ENCODE measurements at regions not wholly inside any gene's neighbourhood (a gene's known extent, or its start where the extent isn't known, plus 50 kb on each side); places are given as distances from the start of the nearest gene placed in this dataset.

GRCh38 chr21:41073558-41073957 is 94.4 kb upstream of the BACE2 start:
- POLR2A ChIA-PET = no interaction called here
- Mint-ChIP-seq H3K4me3 (no peak overlapping the region), H3K27ac (no peak overlapping the region), H3K27me3 (peaks cover 21% of the 10 kb centered on the region), H3K9me3 (no peaks in the 10 kb centered on the region), H3K36me3 (ENCODE audit: low read depth) (no peaks in the 10 kb centered on the region), H3K4me1 (ENCODE audit: low read depth) (peaks cover 7% of the 10 kb centered on the region)
- Histone ChIP-seq H3K4me1 (ENCODE audit: insufficient read depth, low read length) (peaks cover 7% of the 10 kb centered on the region), H3K27ac (ENCODE audit: low read depth in 1 of 2, low read length in 2 of 2) (no peak overlapping the region), H3K36me3 (ENCODE audit: insufficient read depth, low read length) (no peaks in the 10 kb centered on the region), H3K27me3 (ENCODE audit: control insufficient read depth in 1 of 2, insufficient read depth in 2 of 2, low read length in 2 of 2) (peaks cover 7 to 8% of the 10 kb centered on the region in 2 experiments), H3K9me3 (ENCODE audit: control insufficient read depth in 1 of 2, insufficient read depth in 1 of 2, low read length in 2 of 2) (peaks cover 0 to 8% of the 10 kb centered on the region in 2 experiments), H3K4me3 (ENCODE audit: low read length) (no peak overlapping the region)
- CTCF ChIA-PET = no interaction called here
- intact Hi-C loops (cut with DNase I, micrococcal nuclease) = no loop called here
- DNase-seq (no peak), ATAC-seq (ENCODE audit: poor library complexity) (no peak)
- no peak for TF ChIP-seq CTCF (IDR thresholded peaks at IDR 0.05)

GRCh38 chr21:41074396-41075184 is 93.4 kb upstream of the BACE2 start:
- no peak for ATAC-seq (ENCODE audit: poor library complexity)
- CTCF ChIA-PET = no interaction called here
- Histone ChIP-seq H3K36me3 (ENCODE audit: insufficient read depth, low read length) (no peaks in the 10 kb centered on the region), H3K27ac (ENCODE audit: low read depth in 1 of 2, low read length in 2 of 2) (no peak overlapping the region), H3K9me3 (ENCODE audit: control insufficient read depth in 1 of 2, insufficient read depth in 1 of 2, low read length in 2 of 2) (peaks cover 0 to 8% of the 10 kb centered on the region in 2 experiments), H3K27me3 (ENCODE audit: control insufficient read depth in 1 of 2, insufficient read depth in 2 of 2, low read length in 2 of 2) (no peaks in the 10 kb centered on the region), H3K4me1 (ENCODE audit: insufficient read depth, low read length) (no peaks in the 10 kb centered on the region), H3K4me3 (ENCODE audit: low read length) (no peak overlapping the region)
- no peak overlapping the region for H3K27ac Mint-ChIP-seq
- H3K27me3 Mint-ChIP-seq = peaks cover 15% of the 10 kb centered on the region
- no peaks in the 10 kb centered on the region for H3K9me3 Mint-ChIP-seq
- intact Hi-C loops (cut with DNase I, micrococcal nuclease) = no loop called here
- no peak overlapping the region for H3K4me3 Mint-ChIP-seq
- no peaks in the 10 kb centered on the region for H3K4me1 Mint-ChIP-seq (ENCODE audit: low read depth)
- TF ChIP-seq CTCF (IDR thresholded peaks at IDR 0.05) = no peak
- POLR2A ChIA-PET = no interaction called here
- no peak for DNase-seq
- H3K36me3 Mint-ChIP-seq (ENCODE audit: low read depth) = no peaks in the 10 kb centered on the region

- no peak for TF ChIP-seq CTCF (IDR thresholded peaks at IDR 0.05)
- H3K27me3 Mint-ChIP-seq = peaks cover 19% of the 10 kb centered on the region
- Histone ChIP-seq H3K27ac (ENCODE audit: low read depth in 1 of 2, low read length in 2 of 2) (no peak overlapping the region), H3K4me3 (ENCODE audit: low read length) (no peak overlapping the region), H3K27me3 (ENCODE audit: control insufficient read depth in 1 of 2, insufficient read depth in 2 of 2, low read length in 2 of 2) (no peaks in the 10 kb centered on the region), H3K9me3 (ENCODE audit: control insufficient read depth in 1 of 2, insufficient read depth in 1 of 2, low read length in 2 of 2) (peaks cover 0 to 8% of the 10 kb centered on the region in 2 experiments), H3K4me1 (ENCODE audit: insufficient read depth, low read length) (no peaks in the 10 kb centered on the region), H3K36me3 (ENCODE audit: insufficient read depth, low read length) (no peaks in the 10 kb centered on the region)
- H3K4me1 Mint-ChIP-seq (ENCODE audit: low read depth) = no peaks in the 10 kb centered on the region
- CTCF ChIA-PET = no interaction called here
- H3K36me3 Mint-ChIP-seq (ENCODE audit: low read depth) = no peaks in the 10 kb centered on the region
- DNase-seq (no peak), ATAC-seq (ENCODE audit: poor library complexity) (no peak)
- no peak overlapping the region for H3K27ac Mint-ChIP-seq
- no peaks in the 10 kb centered on the region for H3K9me3 Mint-ChIP-seq
- intact Hi-C loops (cut with DNase I, micrococcal nuclease) = no loop called here
- POLR2A ChIA-PET = no interaction called here
- H3K4me3 Mint-ChIP-seq = no peak overlapping the region
Measured at GRCh38 chr21:41075656-41076055, 92.3 kb upstream of the BACE2 start.

Measured in CD4-positive, alpha-beta T cell (primary cell).